HCT116 (cell line): ENCODE measurements at regions not wholly inside any gene's neighbourhood (a gene's known extent, or its start where the extent isn't known, plus 50 kb on each side); places are given as distances from the start of the nearest gene placed in this dataset.

ENCODE experiments used
- ATAC-seq: fragments of 200-7000 bp; cut with Tn5 transposase; 2 replicates; pipeline ENCODE4 v1.9.1; 2020; ENCODE audit warnings: mild to moderate bottlenecking, moderate library complexity
- BruUV-seq: library from RNA; stranded (reverse); fragments of 400-500 nt; replicated peaks from 2 replicates; lab custom pipeline; 2021; lab: Mats Ljungman, UMichigan
- CTCF ChIA-PET: fragments of 300-600 bp; sonication (Branson Sonifier 250); formaldehyde crosslinking; loops from one replicate; lab custom pipeline; 2021; ENCODE audit warnings: antibody characterized with exemption; lab: Charles Lee
- POLR2A ChIA-PET: fragments of 300-600, 350-600 bp; sonication (Branson Sonifier 250); formaldehyde crosslinking; loops from one replicate; lab custom pipeline; 2021; ENCODE audit warnings: antibody characterized with exemption; lab: Charles Lee
- RAD21 ChIA-PET, 2 experiments: fragments of 300-600 bp; sonication (Branson Sonifier 250); formaldehyde crosslinking; loops; one replicate each; lab custom pipeline; 2023; ENCODE audit warnings: low total read pairs in 2 of 2; ENCODE audit not compliant: uncharacterized antibody in 2 of 2, unreplicated experiment in 2 of 2, low non-redundant PET in 1 of 2; lab: Charles Lee
- DNase-seq: peaks from one replicate; pipeline ENCODE4 v3.0.0-alpha.2; 2010; ENCODE audit warnings: low read depth, low spot score
- H2AFZ ChIP-seq: fragments of 200-600 bp; shearing (Covaris generic), sonication (generic); 2 replicates; pipeline ENCODE4 v1.6.1; 2017; ENCODE audit warnings: low read depth, mixed run types, mixed read lengths, antibody characterized with exemption, low read length; ENCODE audit not compliant: poor library complexity, severe bottlenecking
- H3K27ac ChIP-seq: 2 replicates; pipeline ENCODE4 v1.5.1; 2012; ENCODE audit warnings: low read depth, low read length
- H3K27me3 ChIP-seq: fragments of 200-600 bp; sonication (generic); 2 replicates; pipeline ENCODE4 v1.6.1; 2016; ENCODE audit warnings: mixed run types, low read length, mixed read lengths; ENCODE audit not compliant: insufficient read depth
- H3K36me3 ChIP-seq, 2 experiments: fragments of 200-500 bp in 1 of 2; fragments of 200-600 bp in 1 of 2; sonication (Bioruptor generic) in 1 of 2; sonication (generic) in 1 of 2; 2 replicates each; pipeline versions ENCODE4 v1.5.1 to v1.6.1; 2014 to 2016; ENCODE audit warnings: low read length in 2 of 2, inconsistent platforms in 1 of 2, mixed read lengths in 1 of 2, mixed run types in 1 of 2; ENCODE audit not compliant: insufficient read depth in 2 of 2, control insufficient read depth in 1 of 2
- H3K4me1 ChIP-seq, 2 experiments: fragments of 200-600 bp in 1 of 2; sonication (generic) in 1 of 2; 2 replicates each; pipeline versions ENCODE4 v1.5.1 to v1.6.1; 2012 to 2017; ENCODE audit warnings: low read length in 2 of 2, inconsistent platforms in 1 of 2, mild to moderate bottlenecking in 1 of 2, mixed read lengths in 1 of 2, mixed run types in 1 of 2, moderate library complexity in 1 of 2; ENCODE audit not compliant: insufficient read depth in 2 of 2, control insufficient read depth in 1 of 2
- H3K4me2 ChIP-seq: fragments of 200-600 bp; sonication (generic); 2 replicates; pipeline ENCODE4 v1.6.1; 2017; ENCODE audit warnings: mixed run types, low read length, mixed read lengths
- H3K4me3 ChIP-seq, 2 experiments: fragments of 200-600 bp in 1 of 2; sonication (generic) in 1 of 2; replicated peaks in 1 of 2; 2 replicates each; pipeline ENCODE4 v1.5.1; 2011 to 2016; ENCODE audit warnings: low read length in 2 of 2, control low read depth in 1 of 2, low read depth in 1 of 2, mild to moderate bottlenecking in 1 of 2, mixed read lengths in 1 of 2, mixed run types in 1 of 2
- H3K79me2 ChIP-seq: fragments of 200-600 bp; sonication (generic); 2 replicates; pipeline ENCODE4 v1.6.1; 2017; ENCODE audit warnings: mild to moderate bottlenecking, mixed run types, low read length, moderate library complexity, mixed read lengths; ENCODE audit not compliant: insufficient read depth
- H3K9ac ChIP-seq: fragments of 200-600 bp; sonication (generic); 2 replicates; pipeline ENCODE4 v1.6.1; 2016; ENCODE audit warnings: low read length, mixed read lengths
- H3K9me2 ChIP-seq: fragments of 200-600 bp; sonication (generic), shearing (Covaris generic); 2 replicates; pipeline ENCODE4 v1.6.1; 2017; ENCODE audit warnings: mixed run types, mild to moderate bottlenecking, moderate library complexity; ENCODE audit not compliant: insufficient read depth
- H3K9me3 ChIP-seq, 2 experiments: fragments of 200-500 bp in 1 of 2; fragments of 200-600 bp in 1 of 2; sonication (Bioruptor generic) in 1 of 2; sonication (generic) in 1 of 2; 2 replicates each; pipeline ENCODE4 v1.6.1; 2014 to 2017; ENCODE audit warnings: low read length in 2 of 2, mixed read lengths in 2 of 2, inconsistent platforms in 1 of 2, low read depth in 1 of 2, mild to moderate bottlenecking in 1 of 2, mixed run types in 1 of 2, moderate library complexity in 1 of 2; ENCODE audit not compliant: control insufficient read depth in 1 of 2, insufficient read depth in 1 of 2
- H4K20me1 ChIP-seq: fragments of 200-600 bp; sonication (generic), shearing (Covaris generic); 2 replicates; pipeline ENCODE4 v1.6.1; 2017; ENCODE audit warnings: mixed run types, mild to moderate bottlenecking, moderate library complexity; ENCODE audit not compliant: insufficient read depth
- CEBPB ChIP-seq: IDR thresholded peaks from 2 replicates; pipeline ENCODE4 v1.6.1; 2012; ENCODE audit warnings: low read depth
- ELF1 ChIP-seq: IDR thresholded peaks from 2 replicates; pipeline ENCODE4 v1.6.1; 2012; ENCODE audit warnings: low read depth, borderline replicate concordance
- EZH2phosphoT487 ChIP-seq: fragments of 200-600 bp; IDR thresholded peaks from 2 replicates; pipeline ENCODE4 v1.6.1; 2018; ENCODE audit warnings: antibody characterized with exemption, borderline replicate concordance
- FOSL1 ChIP-seq: IDR thresholded peaks from 2 replicates; pipeline ENCODE4 v1.6.1; 2012; ENCODE audit warnings: low read depth
- SP1 ChIP-seq: IDR thresholded peaks from 2 replicates; pipeline ENCODE4 v1.6.1; 2012; ENCODE audit warnings: low read depth
- SRF ChIP-seq: IDR thresholded peaks from 2 replicates; pipeline ENCODE4 v1.6.1; 2012; ENCODE audit warnings: low read depth
- intact Hi-C: fragments of 100-400 bp; cut with micrococcal nuclease; formaldehyde crosslinking; loops from 2 replicates; pipeline ENCODE4 v1.10.0; 2022
- TF ChIP-seq, protein P1 (sequence below), 3 experiments: fragments of 200-600 bp in 1 of 3; sonication (generic) in 1 of 3; IDR thresholded peaks in 2 of 3; conservative IDR thresholded peaks in 1 of 3; 2 replicates each; pipeline ENCODE4 v1.5.1; 2012 to 2017; ENCODE audit warnings: low read depth in 2 of 3, low read length in 2 of 3, antibody characterized with exemption in 1 of 3, borderline replicate concordance in 1 of 3, control low read depth in 1 of 3, mild to moderate bottlenecking in 1 of 3, mixed read lengths in 1 of 3, mixed run types in 1 of 3, moderate library complexity in 1 of 3; ENCODE audit not compliant: insufficient read depth in 1 of 3

DNA sequence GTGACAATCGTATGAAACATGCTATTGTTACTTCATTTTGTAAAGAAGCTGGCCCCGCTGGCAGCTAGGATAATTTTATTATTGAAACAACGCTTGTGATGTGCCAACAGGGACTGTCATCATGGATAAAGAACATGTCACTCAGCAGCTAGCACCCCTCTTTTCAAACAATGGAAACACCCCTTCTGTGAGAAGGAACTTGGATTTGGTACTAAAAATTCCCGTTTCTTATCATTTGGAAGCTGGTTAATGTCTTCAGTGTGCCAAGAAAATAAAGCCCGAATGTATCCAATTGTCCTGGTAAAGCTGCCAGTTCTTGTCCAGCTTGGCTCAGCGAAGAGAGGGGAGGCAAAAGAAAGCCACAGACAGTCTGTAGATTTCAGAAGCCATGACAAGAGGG, 186.6 kb downstream of the PHLDA1 start:
- intact Hi-C loops, result no loop called here
- no peaks in the 10 kb centered on the region for H3K9me3 ChIP-seq
- H4K20me1 ChIP-seq, result no peaks in the 10 kb centered on the region
- DNase-seq (no peak), ATAC-seq (no peak)
- H3K4me1 ChIP-seq, result peaks cover 20 to 24% of the 10 kb centered on the region in 2 experiments; a peak in 3 of 4 replicates
- POLR2A ChIA-PET, result no interaction called here
- H3K36me3 ChIP-seq, result peaks cover 0 to 3% of the 10 kb centered on the region in 2 experiments; a peak in 1 of 4 replicates
- H3K79me2 ChIP-seq, result no peaks in the 10 kb centered on the region
- no TSS peak for BruUV-seq
- no peak overlapping the region for H3K4me3 ChIP-seq
- TF ChIP-seq EZH2phosphoT487 (no peak), CEBPB (no peak), SP1 (no peak), ELF1 (no peak), FOSL1 (no peak), SRF (no peak)
- TF ChIP-seq, protein P1, sequence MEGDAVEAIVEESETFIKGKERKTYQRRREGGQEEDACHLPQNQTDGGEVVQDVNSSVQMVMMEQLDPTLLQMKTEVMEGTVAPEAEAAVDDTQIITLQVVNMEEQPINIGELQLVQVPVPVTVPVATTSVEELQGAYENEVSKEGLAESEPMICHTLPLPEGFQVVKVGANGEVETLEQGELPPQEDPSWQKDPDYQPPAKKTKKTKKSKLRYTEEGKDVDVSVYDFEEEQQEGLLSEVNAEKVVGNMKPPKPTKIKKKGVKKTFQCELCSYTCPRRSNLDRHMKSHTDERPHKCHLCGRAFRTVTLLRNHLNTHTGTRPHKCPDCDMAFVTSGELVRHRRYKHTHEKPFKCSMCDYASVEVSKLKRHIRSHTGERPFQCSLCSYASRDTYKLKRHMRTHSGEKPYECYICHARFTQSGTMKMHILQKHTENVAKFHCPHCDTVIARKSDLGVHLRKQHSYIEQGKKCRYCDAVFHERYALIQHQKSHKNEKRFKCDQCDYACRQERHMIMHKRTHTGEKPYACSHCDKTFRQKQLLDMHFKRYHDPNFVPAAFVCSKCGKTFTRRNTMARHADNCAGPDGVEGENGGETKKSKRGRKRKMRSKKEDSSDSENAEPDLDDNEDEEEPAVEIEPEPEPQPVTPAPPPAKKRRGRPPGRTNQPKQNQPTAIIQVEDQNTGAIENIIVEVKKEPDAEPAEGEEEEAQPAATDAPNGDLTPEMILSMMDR (IDR thresholded peaks at IDR 0.05 in 2 of 3, conservative IDR thresholded peaks at IDR 0.05 in 1 of 3; ENCODE audit: borderline replicate concordance in 1 of 3, insufficient read depth in 1 of 3, low read depth in 2 of 3, low read length in 2 of 3), result no peak
- RAD21 ChIA-PET, result interaction anchor here in 1 of 2 experiments (0.6 kb wide), 1 partner anchor 89 kb away, joined by 6 read pairs; no protein-coding TSS in a partner anchor
- H3K27me3 ChIP-seq, result no peaks in the 10 kb centered on the region
- H3K4me2 ChIP-seq, result no peak overlapping the region
- no peak overlapping the region for H3K27ac ChIP-seq
- no peaks in the 10 kb centered on the region for H3K9me2 ChIP-seq
- H2AFZ ChIP-seq, result no peak overlapping the region
- CTCF ChIA-PET, result interaction anchor here (0.7 to 1.1 kb wide), 2 partner anchors 11 to 219 kb away, joined by 3 to 4 read pairs; no protein-coding TSS in a partner anchor
- H3K9ac ChIP-seq, result no peak overlapping the region
